ENCODE measurements at regions not wholly inside any gene's neighbourhood (a gene's known extent, or its start where the extent isn't known, plus 50 kb on each side); places are given as distances from the start of the nearest gene placed in this dataset.

GRCh38 chr20:6558341-6558740 lies 209.1 kb upstream of the BMP2 start:
- BruUV-seq (replicated peaks) = no TSS peak
- in situ Hi-C loops (cut with HindIII; ENCODE audit: extremely low pct_ligation_motif_present, low pct_unique_long_range_greater_than_20kb) = no loop called here
- Histone ChIP-seq H3K27me3 (ENCODE audit: control insufficient read depth in 1 of 2, insufficient read depth in 2 of 2, low read length in 2 of 2) (no peaks in the 10 kb centered on the region), H3K4me2 (ENCODE audit: low read depth, low read length) (no peak overlapping the region), H3K36me3 (replicated peaks in 1 of 2; ENCODE audit: control insufficient read depth in 1 of 2, insufficient read depth in 2 of 2, low read length in 2 of 2) (no peaks in the 10 kb centered on the region), H4K20me1 (ENCODE audit: insufficient read depth, low read length) (no peaks in the 10 kb centered on the region), H2AFZ (ENCODE audit: low read length) (no peak overlapping the region), H3K27ac (ENCODE audit: extremely low read length, insufficient read depth, low read length) (no peak overlapping the region), H3K9me3 (ENCODE audit: low read length) (no peaks in the 10 kb centered on the region), H3K4me1 (ENCODE audit: insufficient read depth, low read length) (peaks cover 7% of the 10 kb centered on the region; the same call in 1 of the 2 replicates), H3K79me2 (ENCODE audit: insufficient read depth, low read length) (no peaks in the 10 kb centered on the region), H3K9ac (ENCODE audit: insufficient read depth, low read depth, low read length) (no peak overlapping the region), H3K4me3 (replicated peaks in 1 of 3; ENCODE audit: insufficient read depth in 1 of 3, low read depth in 2 of 3, low read length in 3 of 3) (no peak overlapping the region)
- ChIA-PET CTCF (ENCODE audit: low intra/inter-chr PET ratio, low total read pairs) (no interaction called here), POLR2A (no interaction called here)
- TF ChIP-seq TCF7L2 (IDR thresholded peaks at IDR 0.05; ENCODE audit: low read depth, low read length) (no peak), SMC3 (IDR thresholded peaks at IDR 0.05; ENCODE audit: low read length) (peak; percentile 12; the same call in 1 of the 2 replicates), STAG1 (CRISPR knock-in tag; IDR thresholded peaks at IDR 0.05) (peak; percentile 47), IRF1 (CRISPR knock-in tag; IDR thresholded peaks at IDR 0.05; ENCODE audit: low read depth) (no peak), ZNF567 (CRISPR knock-in tag; IDR thresholded peaks at IDR 0.05; ENCODE audit: borderline replicate concordance) (no peak), CTCF (CRISPR knock-in tag; IDR thresholded peaks at IDR 0.05) (peak; percentile 43), KLF11 (CRISPR knock-in tag; IDR thresholded peaks at IDR 0.05) (no peak)
- ATAC-seq = peak; percentile 62
- DNase-seq (ENCODE audit: low spot score) = peak; percentile 19
- intact Hi-C loops (cut with micrococcal nuclease; ENCODE audit: unreplicated experiment) = loop anchor here (1.0 kb wide), 1 partner anchor 293 kb away; no protein-coding TSS in a partner anchor
- 0% methylated on average over 2 of the region's 2 CpGs for WGBS (ENCODE audit: low lambda C conversion rate)
- no peak for FAIRE-seq
